ENCODE measurements at regions not wholly inside any gene's neighbourhood (a gene's known extent, or its start where the extent isn't known, plus 50 kb on each side); places are given as distances from the start of the nearest gene placed in this dataset.
"Not testable (repeated sequence)": the region's sequence is repeated elsewhere in the genome, so short reads cannot be mapped to it uniquely, and the experiment has no call there.

GRCh38 chr4:155582971-155583437 is 83.6 kb upstream of the GUCY1A1 start:
- H3K36me3 Mint-ChIP-seq (ENCODE audit: insufficient read depth, unreplicated experiment) = no peaks in the 10 kb centered on the region
- peak overlapping the region; percentile 61 for H3K27ac Mint-ChIP-seq (ENCODE audit: unreplicated experiment)
- H3K9me3 Mint-ChIP-seq (ENCODE audit: low read depth, unreplicated experiment) = no peaks in the 10 kb centered on the region
- CTCF ChIA-PET = no interaction called here
- no peak overlapping the region for H3K4me3 Mint-ChIP-seq (ENCODE audit: low read depth, unreplicated experiment)
- intact Hi-C loops (cut with micrococcal nuclease; ENCODE audit: unreplicated experiment) = no loop called here
- H3K4me1 Mint-ChIP-seq (ENCODE audit: low read depth, unreplicated experiment) = peaks cover 9% of the 10 kb centered on the region
- BruUV-seq (replicated peaks) = no TSS peak
- no peaks in the 10 kb centered on the region for H3K27me3 Mint-ChIP-seq (ENCODE audit: unreplicated experiment)
- peak; percentile 1 for DNase-seq
- TF ChIP-seq CTCF (IDR thresholded peaks at IDR 0.05; ENCODE audit: unreplicated experiment) = no peak

- H3K27me3 Mint-ChIP-seq (ENCODE audit: unreplicated experiment) = no peaks in the 10 kb centered on the region
- H3K36me3 Mint-ChIP-seq (ENCODE audit: insufficient read depth, unreplicated experiment) = no peaks in the 10 kb centered on the region
- H3K4me1 Mint-ChIP-seq (ENCODE audit: low read depth, unreplicated experiment) = peaks cover 9% of the 10 kb centered on the region
- CTCF ChIA-PET = no interaction called here
- no peak for TF ChIP-seq CTCF (IDR thresholded peaks at IDR 0.05; ENCODE audit: unreplicated experiment)
- no peak overlapping the region for H3K4me3 Mint-ChIP-seq (ENCODE audit: low read depth, unreplicated experiment)
- intact Hi-C loops (cut with micrococcal nuclease; ENCODE audit: unreplicated experiment) = no loop called here
- no peak overlapping the region for H3K27ac Mint-ChIP-seq (ENCODE audit: unreplicated experiment)
- no peaks in the 10 kb centered on the region for H3K9me3 Mint-ChIP-seq (ENCODE audit: low read depth, unreplicated experiment)
- BruUV-seq (replicated peaks) = no TSS peak
- DNase-seq = no peak
These were observed 84.6 kb upstream of the GUCY1A1 start for GRCh38 chr4:155582041-155582440.

- Mint-ChIP-seq H3K9me3 (ENCODE audit: low read depth, unreplicated experiment) (no peaks in the 10 kb centered on the region), H3K36me3 (ENCODE audit: insufficient read depth, unreplicated experiment) (no peaks in the 10 kb centered on the region), H3K4me1 (ENCODE audit: low read depth, unreplicated experiment) (peaks cover 9% of the 10 kb centered on the region), H3K4me3 (ENCODE audit: low read depth, unreplicated experiment) (no peak overlapping the region), H3K27ac (ENCODE audit: unreplicated experiment) (no peak overlapping the region), H3K27me3 (ENCODE audit: unreplicated experiment) (no peaks in the 10 kb centered on the region)
- intact Hi-C loops (cut with micrococcal nuclease; ENCODE audit: unreplicated experiment) = no loop called here
- TF ChIP-seq CTCF (IDR thresholded peaks at IDR 0.05; ENCODE audit: unreplicated experiment) = no peak
- DNase-seq = no peak
- no TSS peak for BruUV-seq (replicated peaks)
- CTCF ChIA-PET = no interaction called here
These were observed 87.8 kb upstream of the GUCY1A1 start for GRCh38 chr4:155578726-155579370.

- CTCF ChIA-PET = no interaction called here
- TF ChIP-seq CTCF (IDR thresholded peaks at IDR 0.05; ENCODE audit: unreplicated experiment) = no peak
- Mint-ChIP-seq H3K4me1 (ENCODE audit: low read depth, unreplicated experiment) (peaks cover 5% of the 10 kb centered on the region), H3K27ac (ENCODE audit: unreplicated experiment) (no peak overlapping the region), H3K4me3 (ENCODE audit: low read depth, unreplicated experiment) (no peak overlapping the region), H3K36me3 (ENCODE audit: insufficient read depth, unreplicated experiment) (no peaks in the 10 kb centered on the region), H3K27me3 (ENCODE audit: unreplicated experiment) (no peaks in the 10 kb centered on the region), H3K9me3 (ENCODE audit: low read depth, unreplicated experiment) (no peaks in the 10 kb centered on the region)
- no peak for DNase-seq
- BruUV-seq (replicated peaks) = no TSS peak
- intact Hi-C loops (cut with micrococcal nuclease; ENCODE audit: unreplicated experiment) = no loop called here
These were observed 88.4 kb upstream of the GUCY1A1 start for GRCh38 chr4:155578219-155578618.

- H3K4me1 Mint-ChIP-seq (ENCODE audit: low read depth, unreplicated experiment); H3K27ac Mint-ChIP-seq (ENCODE audit: unreplicated experiment); intact Hi-C loops (cut with micrococcal nuclease; ENCODE audit: unreplicated experiment); DNase-seq; H3K9me3 Mint-ChIP-seq (ENCODE audit: low read depth, unreplicated experiment); H3K36me3 Mint-ChIP-seq (ENCODE audit: insufficient read depth, unreplicated experiment); H3K27me3 Mint-ChIP-seq (ENCODE audit: unreplicated experiment); H3K4me3 Mint-ChIP-seq (ENCODE audit: low read depth, unreplicated experiment); CTCF ChIA-PET; BruUV-seq (replicated peaks): not testable (repeated sequence)
These were observed 92.3 kb upstream of the GUCY1A1 start for GRCh38 chr4:155574329-155574728.
